ACHN (cell line): ENCODE measurements at regions not wholly inside any gene's neighbourhood (a gene's known extent, or its start where the extent isn't known, plus 50 kb on each side); places are given as distances from the start of the nearest gene placed in this dataset.

Experiments
- DNase-seq: peaks from one replicate; pipeline ENCODE4 v3.0.0-alpha.2; 2015
- in situ Hi-C: cut with HindIII; loops from 2 replicates; pipeline ENCODE4 v1.10.0; 2017; ENCODE audit warnings: low sequenced_read_pairs, low pct_ligation_motif_present, low pct_unique_long_range_greater_than_20kb

- no peak for DNase-seq
- in situ Hi-C loops: no loop called here
Measured at GRCh38 chr17:74027444-74027843, 176.0 kb upstream of the RPL38 start.

- DNase-seq: no peak
- in situ Hi-C loops: no loop called here
Measured at GRCh38 chr17:74028354-74029116, 174.9 kb upstream of the RPL38 start.

GRCh38 chr17:74031316-74032090 is 172.0 kb upstream of the RPL38 start:
- no peak for DNase-seq
- in situ Hi-C loops: no loop called here

- in situ Hi-C loops: no loop called here
Measured at GRCh38 chr17:74032222-74032621, 171.3 kb upstream of the RPL38 start.

GRCh38 chr17:74037320-74037719 is 166.2 kb upstream of the RPL38 start:
- DNase-seq: peak; percentile 5

More at GRCh38 chr17:74032222-74032621, 171.3 kb upstream of the RPL38 start:
- no peak for DNase-seq

GRCh38 chr17:74040291-74040690 is 163.2 kb upstream of the RPL38 start:
- DNase-seq: no peak
- in situ Hi-C loops: no loop called here

More at GRCh38 chr17:74037320-74037719, 166.2 kb upstream of the RPL38 start:
- in situ Hi-C loops: no loop called here

- in situ Hi-C loops: no loop called here
Measured at GRCh38 chr17:74040729-74041128, 162.7 kb upstream of the RPL38 start.

GRCh38 chr17:74041869-74042640 is 161.4 kb upstream of the RPL38 start:
- DNase-seq: no peak
- in situ Hi-C loops: no loop called here

More at GRCh38 chr17:74040729-74041128, 162.7 kb upstream of the RPL38 start:
- DNase-seq: no peak

- peak; percentile 90 for DNase-seq
- in situ Hi-C loops: no loop called here
Measured at GRCh38 chr17:74042744-74043486, 160.6 kb upstream of the RPL38 start.

GRCh38 chr17:74043976-74044375 is 159.5 kb upstream of the RPL38 start:
- no peak for DNase-seq
- in situ Hi-C loops: no loop called here

- in situ Hi-C loops: no loop called here
- DNase-seq: no peak
Measured at GRCh38 chr17:74045608-74046280, 157.7 kb upstream of the RPL38 start.

- no peak for DNase-seq
- in situ Hi-C loops: no loop called here
Measured at GRCh38 chr17:74049167-74049966, 154.1 kb upstream of the RPL38 start.

GRCh38 chr17:74049967-74050458 is 153.5 kb upstream of the RPL38 start:
- DNase-seq: no peak
- in situ Hi-C loops: no loop called here

GRCh38 chr17:74051348-74051747 is 152.1 kb upstream of the RPL38 start:
- in situ Hi-C loops: no loop called here
- DNase-seq: no peak

- no peak for DNase-seq
- in situ Hi-C loops: no loop called here
Measured at GRCh38 chr17:74052993-74053711, 150.3 kb upstream of the RPL38 start.

GRCh38 chr17:74053712-74054078 is 149.8 kb upstream of the RPL38 start:
- no peak for DNase-seq
- in situ Hi-C loops: no loop called here

GRCh38 chr17:74054249-74054648 is 149.2 kb upstream of the RPL38 start:
- DNase-seq: no peak
- in situ Hi-C loops: no loop called here
